Heart left ventricle (tissue), 13 donors: ENCODE measurements at regions not wholly inside any gene's neighbourhood (a gene's known extent, or its start where the extent isn't known, plus 50 kb on each side); places are given as distances from the start of the nearest gene placed in this dataset.
"Not testable (repeated sequence)": the region's sequence is repeated elsewhere in the genome, so short reads cannot be mapped to it uniquely, and the experiment has no call there.

ENCODE experiments used
- POLR2A ChIP-seq, 2 donors: fragments of 450-650 bp; IDR thresholded peaks; one replicate each; pipeline ENCODE4 v1.6.1; 2017; ENCODE audit warnings: antibody characterized with exemption in 2 of 2, mild to moderate bottlenecking in 2 of 2, moderate library complexity in 2 of 2
- TF ChIP-seq, protein P1 (sequence below), 12 donors: fragments of 200-600 bp; sonication (generic) in 4 of 12; IDR thresholded peaks; one replicate each; pipeline versions ENCODE4 v1.5.0 to v1.8.0; 2018 to 2022; ENCODE audit warnings: antibody characterized with exemption in 12 of 12, mild to moderate bottlenecking in 5 of 12
- donor health status: ischemic (EF 13 %, LVEDD 7.1; RV severe dilation, severe dysfunction).
- donor health status: DM: no; HTN: yes; CAD: no.
- donor health status: DM: no; HTN: no; CAD: no.
- donor health status: ischemic (EF 25% LVEDD 6.9; RV normal size, moderate dysfunction).
- donor health status: ischemic (EF 25% LVEDD 5.7; RV mildly dilated, moderate dysfunction).
- donor health status: ischemic (EF 35%, LVEDD 5.7; RV mildly dilated, moderate dysfunction).
- donor health status: nonischemic (EF 11% LVEDD 7.7; RV severe dilation, severe dysfunction).
- donor health status: DM: yes; HTN: yes; CAD: no.
- donor health status: PGD.
- donor health status: ischemic (EF 29% LVEDD 5.4; RV normal size, mild dysfunction).
- donor health status: nonischemic (EF 23%, LVEDD 6.1; RV moderate dilation, normal function).

GRCh38 chr13:81102066-81102465 lies 761.1 kb upstream of the SPRY2 start:
- TF ChIP-seq, protein P1, sequence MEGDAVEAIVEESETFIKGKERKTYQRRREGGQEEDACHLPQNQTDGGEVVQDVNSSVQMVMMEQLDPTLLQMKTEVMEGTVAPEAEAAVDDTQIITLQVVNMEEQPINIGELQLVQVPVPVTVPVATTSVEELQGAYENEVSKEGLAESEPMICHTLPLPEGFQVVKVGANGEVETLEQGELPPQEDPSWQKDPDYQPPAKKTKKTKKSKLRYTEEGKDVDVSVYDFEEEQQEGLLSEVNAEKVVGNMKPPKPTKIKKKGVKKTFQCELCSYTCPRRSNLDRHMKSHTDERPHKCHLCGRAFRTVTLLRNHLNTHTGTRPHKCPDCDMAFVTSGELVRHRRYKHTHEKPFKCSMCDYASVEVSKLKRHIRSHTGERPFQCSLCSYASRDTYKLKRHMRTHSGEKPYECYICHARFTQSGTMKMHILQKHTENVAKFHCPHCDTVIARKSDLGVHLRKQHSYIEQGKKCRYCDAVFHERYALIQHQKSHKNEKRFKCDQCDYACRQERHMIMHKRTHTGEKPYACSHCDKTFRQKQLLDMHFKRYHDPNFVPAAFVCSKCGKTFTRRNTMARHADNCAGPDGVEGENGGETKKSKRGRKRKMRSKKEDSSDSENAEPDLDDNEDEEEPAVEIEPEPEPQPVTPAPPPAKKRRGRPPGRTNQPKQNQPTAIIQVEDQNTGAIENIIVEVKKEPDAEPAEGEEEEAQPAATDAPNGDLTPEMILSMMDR (IDR thresholded peaks at IDR 0.05) = not testable (repeated sequence)
- TF ChIP-seq POLR2A (IDR thresholded peaks at IDR 0.05) = not testable (repeated sequence)
